HS-27A (cell line): ENCODE measurements at regions not wholly inside any gene's neighbourhood (a gene's known extent, or its start where the extent isn't known, plus 50 kb on each side); places are given as distances from the start of the nearest gene placed in this dataset.
"Not testable (repeated sequence)": the region's sequence is repeated elsewhere in the genome, so short reads cannot be mapped to it uniquely, and the experiment has no call there.

ENCODE experiments used
- DNase-seq: peaks from one replicate; pipeline ENCODE4 v3.0.0-alpha.2; 2012; ENCODE audit warnings: low read depth, missing footprints

GRCh38 chr1:47661040-47661439 is 223.2 kb downstream of the FOXD2 start:
- DNase-seq: no peak

- no peak for DNase-seq
Observed at GRCh38 chr1:47662068-47662467, 224.2 kb downstream of the FOXD2 start.

GRCh38 chr1:47663286-47663685 is 225.4 kb downstream of the FOXD2 start:
- no peak for DNase-seq

GRCh38 chr1:47664356-47664755 is 226.5 kb downstream of the FOXD2 start:
- DNase-seq: no peak

GRCh38 chr1:47664896-47665295 is 227.1 kb downstream of the FOXD2 start:
- DNase-seq: not testable (repeated sequence)

- DNase-seq: no peak
Observed at GRCh38 chr1:47669081-47669585, 231.3 kb downstream of the FOXD2 start.

- DNase-seq: no peak
Observed at GRCh38 chr1:47672622-47673021, 234.8 kb downstream of the FOXD2 start.

GRCh38 chr1:47674189-47674588 is 236.3 kb downstream of the FOXD2 start:
- DNase-seq: no peak

- DNase-seq: no peak
Observed at GRCh38 chr1:47675047-47675675, 237.3 kb downstream of the FOXD2 start.

GRCh38 chr1:47675721-47676120 is 237.9 kb downstream of the FOXD2 start:
- no peak for DNase-seq

- DNase-seq: no peak
Observed at GRCh38 chr1:47676311-47677054, 238.6 kb downstream of the FOXD2 start.

- no peak for DNase-seq
Observed at GRCh38 chr1:47677241-47677940, 239.5 kb downstream of the FOXD2 start.

- no peak for DNase-seq
Observed at GRCh38 chr1:47678464-47678980, 240.7 kb downstream of the FOXD2 start.

- no peak for DNase-seq
Observed at GRCh38 chr1:47679301-47679791, 241.5 kb downstream of the FOXD2 start.

GRCh38 chr1:47679826-47680225 is 242.0 kb downstream of the FOXD2 start:
- no peak for DNase-seq

- DNase-seq: no peak
Observed at GRCh38 chr1:47680815-47681475, 243.1 kb downstream of the FOXD2 start.

GRCh38 chr1:47681735-47682134 is 243.9 kb downstream of the FOXD2 start:
- DNase-seq: no peak

GRCh38 chr1:47682198-47682597 is 244.4 kb downstream of the FOXD2 start:
- no peak for DNase-seq

- DNase-seq: no peak
Observed at GRCh38 chr1:47682786-47683350, 245.0 kb downstream of the FOXD2 start.

GRCh38 chr1:47683401-47683800 is 245.6 kb downstream of the FOXD2 start:
- no peak for DNase-seq

GRCh38 chr1:47684518-47684917 is 246.7 kb downstream of the FOXD2 start:
- no peak for DNase-seq
